GM23248 (cell line): ENCODE measurements at regions not wholly inside any gene's neighbourhood (a gene's known extent, or its start where the extent isn't known, plus 50 kb on each side); places are given as distances from the start of the nearest gene placed in this dataset.

Source experiments
- DNase-seq: peaks from one replicate; pipeline ENCODE4 v3.0.0-alpha.2; 2015
- H2AFZ ChIP-seq: fragments of 200-600 bp; sonication (generic); 2 replicates; pipeline ENCODE4 v1.6.1; 2016; ENCODE audit warnings: antibody characterized with exemption
- H3F3A ChIP-seq: fragments of 200-600 bp; sonication (generic); 2 replicates; pipeline ENCODE4 v1.6.1; 2016; ENCODE audit warnings: mild to moderate bottlenecking, antibody characterized with exemption, mixed run types; ENCODE audit not compliant: insufficient read depth
- H3K27ac ChIP-seq: fragments of 200-600 bp; sonication (generic); 2 replicates; pipeline ENCODE4 v1.5.1; 2016; ENCODE audit warnings: mild to moderate bottlenecking
- H3K27me3 ChIP-seq: fragments of 200-600 bp; sonication (generic); replicated peaks from 2 replicates; pipeline ENCODE4 v1.6.1; 2016; ENCODE audit warnings: mild to moderate bottlenecking; ENCODE audit not compliant: insufficient read depth
- H3K36me3 ChIP-seq: fragments of 200-600 bp; sonication (generic); 2 replicates; pipeline ENCODE4 v1.6.1; 2016; ENCODE audit warnings: low read depth, mild to moderate bottlenecking
- H3K4me1 ChIP-seq: fragments of 200-600 bp; sonication (generic); 2 replicates; pipeline ENCODE4 v1.6.1; 2016; ENCODE audit warnings: mild to moderate bottlenecking; ENCODE audit not compliant: insufficient read depth
- H3K4me2 ChIP-seq: fragments of 200-600 bp; sonication (generic); one replicate; pipeline ENCODE4 v1.6.1; 2016; ENCODE audit warnings: mild to moderate bottlenecking; ENCODE audit not compliant: unreplicated experiment
- H3K4me3 ChIP-seq: fragments of 200-600 bp; sonication (generic); 2 replicates; pipeline ENCODE4 v1.5.1; 2016; ENCODE audit warnings: mild to moderate bottlenecking
- H3K79me2 ChIP-seq: fragments of 200-600 bp; sonication (generic); 2 replicates; pipeline ENCODE4 v1.6.1; 2016; ENCODE audit warnings: mild to moderate bottlenecking; ENCODE audit not compliant: insufficient read depth
- H3K9ac ChIP-seq: fragments of 200-600 bp; sonication (generic); 2 replicates; pipeline ENCODE4 v1.6.1; 2016; ENCODE audit warnings: mild to moderate bottlenecking
- H3K9me2 ChIP-seq: fragments of 200-600 bp; sonication (generic); 2 replicates; pipeline ENCODE4 v1.6.1; 2016; ENCODE audit warnings: mixed run types, mild to moderate bottlenecking, moderate library complexity; ENCODE audit not compliant: insufficient read depth
- H3K9me3 ChIP-seq: fragments of 200-600 bp; sonication (generic); one replicate; pipeline ENCODE4 v1.6.1; 2017; ENCODE audit warnings: low read depth
- H4K20me1 ChIP-seq: fragments of 200-600 bp; sonication (generic); 2 replicates; pipeline ENCODE4 v1.6.0; 2016; ENCODE audit not compliant: insufficient read depth
- EZH2 ChIP-seq: fragments of 200-600 bp; sonication (generic); IDR thresholded peaks from 2 replicates; pipeline ENCODE4 v1.6.1; 2018; ENCODE audit warnings: antibody characterized with exemption, mild to moderate bottlenecking; ENCODE audit not compliant: insufficient read depth, poor library complexity, severe bottlenecking
- EZH2phosphoT487 ChIP-seq: fragments of 200-600 bp; sonication (generic); IDR thresholded peaks from 2 replicates; pipeline ENCODE4 v1.6.1; 2018; ENCODE audit warnings: antibody characterized with exemption, moderate library complexity, mild to moderate bottlenecking, low read depth; ENCODE audit not compliant: insufficient read depth
- WGBS, 2 experiments: methylation state at CpG; one replicate each; pipeline ENCODE4 v1.1.6; 2015 to 2017; ENCODE audit warnings: low lambda C conversion rate in 2 of 2, low coverage in 1 of 2; ENCODE audit errors: missing lambda C conversion rate in 2 of 2; 5-methylcytosine and 5-hydroxymethylcytosine counted together
- in situ Hi-C: fragments of 300-500 bp; cut with MboI; formaldehyde crosslinking; loops from 2 replicates; pipeline ENCODE4 v1.15.0; 2020

- Histone ChIP-seq H3K9me3 (no peaks in the 10 kb centered on the region), H3F3A (no peaks in the 10 kb centered on the region), H3K27ac (no peak overlapping the region), H3K9me2 (no peaks in the 10 kb centered on the region), H3K79me2 (no peaks in the 10 kb centered on the region), H2AFZ (no peak overlapping the region), H3K36me3 (no peaks in the 10 kb centered on the region), H3K9ac (no peak overlapping the region), H4K20me1 (no peaks in the 10 kb centered on the region), H3K27me3 (no peaks in the 10 kb centered on the region), H3K4me3 (no peak overlapping the region), H3K4me2 (no peak overlapping the region), H3K4me1 (no peaks in the 10 kb centered on the region)
- DNase-seq = no peak
- in situ Hi-C loops = no loop called here
- TF ChIP-seq EZH2 (no peak), EZH2phosphoT487 (no peak)
- WGBS, 2 experiments = 1 to 10% methylated on average over 2 of the region's 2 CpGs
These were observed 643.0 kb downstream of the HDGFL1 start for GRCh38 chr6:23212398-23212797.

- Histone ChIP-seq H3K4me2 (no peak overlapping the region), H3K9ac (no peak overlapping the region), H3K4me3 (no peak overlapping the region), H4K20me1 (no peaks in the 10 kb centered on the region), H3K9me3 (no peaks in the 10 kb centered on the region), H3K36me3 (no peaks in the 10 kb centered on the region), H2AFZ (no peak overlapping the region), H3K27me3 (no peaks in the 10 kb centered on the region), H3F3A (no peaks in the 10 kb centered on the region), H3K79me2 (no peaks in the 10 kb centered on the region), H3K4me1 (no peaks in the 10 kb centered on the region), H3K27ac (no peak overlapping the region), H3K9me2 (no peaks in the 10 kb centered on the region)
- DNase-seq = peak; percentile 38
- 5 to 21% methylated on average over 1 of the region's 1 CpG for WGBS, 2 experiments
- no peak for TF ChIP-seq EZH2
- no peak for TF ChIP-seq EZH2phosphoT487
- in situ Hi-C loops = no loop called here
These were observed 643.8 kb downstream of the HDGFL1 start for GRCh38 chr6:23213193-23213592.

GRCh38 chr6:23213651-23214050 is 644.3 kb downstream of the HDGFL1 start:
- H3K9ac ChIP-seq = no peak overlapping the region
- DNase-seq = no peak

GRCh38 chr6:23218751-23219150 is 649.4 kb downstream of the HDGFL1 start:
- no peak overlapping the region for H2AFZ ChIP-seq

More at GRCh38 chr6:23213651-23214050, 644.3 kb downstream of the HDGFL1 start:
- H3K79me2 ChIP-seq = no peaks in the 10 kb centered on the region
- no peaks in the 10 kb centered on the region for H3K27me3 ChIP-seq
- in situ Hi-C loops = no loop called here
- no peaks in the 10 kb centered on the region for H3K9me2 ChIP-seq
- no peak overlapping the region for H3K27ac ChIP-seq
- no peak overlapping the region for H3K4me3 ChIP-seq
- no peaks in the 10 kb centered on the region for H3K36me3 ChIP-seq
- no peaks in the 10 kb centered on the region for H4K20me1 ChIP-seq
- no peak overlapping the region for H2AFZ ChIP-seq
- no peaks in the 10 kb centered on the region for H3K4me1 ChIP-seq
- no peak overlapping the region for H3K4me2 ChIP-seq
- H3F3A ChIP-seq = no peaks in the 10 kb centered on the region
- H3K9me3 ChIP-seq = no peaks in the 10 kb centered on the region
- TF ChIP-seq EZH2 (no peak), EZH2phosphoT487 (no peak)

GRCh38 chr6:23222724-23223123 is 653.4 kb downstream of the HDGFL1 start:
- in situ Hi-C loops = no loop called here
- Histone ChIP-seq H4K20me1 (no peaks in the 10 kb centered on the region), H3F3A (no peaks in the 10 kb centered on the region), H3K9me2 (no peaks in the 10 kb centered on the region), H3K9me3 (no peaks in the 10 kb centered on the region), H3K9ac (no peak overlapping the region), H3K79me2 (no peaks in the 10 kb centered on the region), H2AFZ (no peak overlapping the region), H3K4me3 (no peak overlapping the region), H3K4me2 (no peak overlapping the region), H3K27ac (no peak overlapping the region), H3K4me1 (no peaks in the 10 kb centered on the region), H3K36me3 (no peaks in the 10 kb centered on the region), H3K27me3 (no peaks in the 10 kb centered on the region)
- TF ChIP-seq EZH2 = no peak
- no peak for TF ChIP-seq EZH2phosphoT487
- WGBS, 2 experiments = 0% methylated on average over 1 of the region's 1 CpG
- no peak for DNase-seq

More at GRCh38 chr6:23218751-23219150, 649.4 kb downstream of the HDGFL1 start:
- no peaks in the 10 kb centered on the region for H3K36me3 ChIP-seq
- no peaks in the 10 kb centered on the region for H3K4me1 ChIP-seq
- no peak overlapping the region for H3K4me3 ChIP-seq
- H3K9me2 ChIP-seq = no peaks in the 10 kb centered on the region
- no peaks in the 10 kb centered on the region for H3K9me3 ChIP-seq
- no peaks in the 10 kb centered on the region for H4K20me1 ChIP-seq
- H3F3A ChIP-seq = no peaks in the 10 kb centered on the region
- no peak overlapping the region for H3K27ac ChIP-seq
- no peak overlapping the region for H3K9ac ChIP-seq
- in situ Hi-C loops = no loop called here
- H3K27me3 ChIP-seq = no peaks in the 10 kb centered on the region
- TF ChIP-seq EZH2 = no peak
- no peak for TF ChIP-seq EZH2phosphoT487
- H3K4me2 ChIP-seq = no peak overlapping the region
- H3K79me2 ChIP-seq = no peaks in the 10 kb centered on the region
- no peak for DNase-seq
- 61 to 67% methylated on average over 1 of the region's 1 CpG for WGBS, 2 experiments
